ENCODE measurements at regions not wholly inside any gene's neighbourhood (a gene's known extent, or its start where the extent isn't known, plus 50 kb on each side); places are given as distances from the start of the nearest gene placed in this dataset.
A peak's percentile ranks its signal among the peaks of the same experiment; 100 is the strongest.

DNA sequence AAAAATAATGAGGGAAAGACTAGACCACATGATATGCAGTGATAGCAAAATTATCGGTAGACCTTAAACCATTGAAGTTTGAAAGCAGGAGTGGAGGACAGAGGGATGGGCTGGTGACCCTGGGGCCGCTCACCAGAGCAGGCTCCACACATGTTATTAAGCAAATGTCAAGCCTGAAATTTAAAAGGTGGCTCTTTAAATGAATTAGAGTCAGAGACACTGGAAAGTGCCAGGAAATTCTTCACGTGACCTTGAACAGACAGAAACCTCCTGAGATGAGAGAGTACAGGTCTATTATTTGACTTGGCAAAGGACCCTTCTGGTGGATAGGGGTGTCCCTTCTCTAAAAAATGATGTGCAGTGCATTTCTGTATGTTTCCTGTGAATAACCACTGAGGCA is 111.0 kb upstream of the CPEB4 start:
- Histone ChIP-seq H3K4me1 (ENCODE audit: low read depth) (peaks cover 12% of the 10 kb centered on the region), H3K9me3 (no peaks in the 10 kb centered on the region), H3K4me3 (no peak overlapping the region), H3K36me3 (ENCODE audit: low read depth) (no peaks in the 10 kb centered on the region)
- DNase-seq (no peak), ATAC-seq (no peak)
- TF ChIP-seq CTCF (IDR thresholded peaks at IDR 0.05), result no peak
- intact Hi-C loops (cut with DNase I, micrococcal nuclease), result no loop called here

GRCh38 chr5:173777674-173778073 is 110.5 kb upstream of the CPEB4 start:
- TF ChIP-seq CTCF (IDR thresholded peaks at IDR 0.05), result no peak
- no peak for ATAC-seq

DNA sequence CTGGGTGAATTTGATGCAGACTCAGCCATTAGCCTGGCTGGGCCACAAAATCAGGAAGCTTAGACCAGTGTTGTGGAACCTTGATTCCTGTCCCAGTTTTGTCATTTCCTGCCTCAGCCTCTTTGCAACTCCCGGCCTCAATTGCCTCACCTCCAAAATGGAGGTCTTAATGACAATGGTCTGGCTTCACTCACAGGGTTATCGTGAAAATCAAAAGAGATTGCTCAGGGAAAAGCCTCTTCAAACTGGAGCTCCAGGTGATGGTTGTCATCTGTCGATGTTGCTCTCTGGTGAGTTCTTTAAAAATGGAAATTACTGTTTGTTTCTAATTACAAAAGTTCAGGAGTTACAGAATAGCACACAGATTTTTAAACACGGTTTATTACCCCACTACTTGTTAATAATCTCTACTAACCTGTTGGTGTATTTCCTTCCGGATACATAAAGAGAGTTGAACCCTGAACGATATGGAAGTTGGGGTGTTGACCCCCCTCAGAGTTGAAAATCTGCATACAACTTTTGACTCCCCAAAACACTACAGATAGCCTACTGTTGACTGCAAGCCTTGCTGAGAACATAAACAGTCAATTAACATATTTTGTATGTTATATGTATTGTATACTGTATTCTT is 109.9 kb upstream of the CPEB4 start:
- DNase-seq (no peak), ATAC-seq (no peak)
- Histone ChIP-seq H3K4me3 (no peak overlapping the region), H3K36me3 (ENCODE audit: low read depth) (no peaks in the 10 kb centered on the region), H3K4me1 (ENCODE audit: low read depth) (peaks cover 14% of the 10 kb centered on the region), H3K9me3 (no peaks in the 10 kb centered on the region)
- TF ChIP-seq CTCF (IDR thresholded peaks at IDR 0.05), result no peak
- intact Hi-C loops (cut with DNase I, micrococcal nuclease), result no loop called here

More at GRCh38 chr5:173777674-173778073, 110.5 kb upstream of the CPEB4 start:
- no peaks in the 10 kb centered on the region for H3K9me3 ChIP-seq
- H3K4me3 ChIP-seq, result no peak overlapping the region
- H3K4me1 ChIP-seq (ENCODE audit: low read depth), result peaks cover 14% of the 10 kb centered on the region
- DNase-seq, result no peak
- H3K36me3 ChIP-seq (ENCODE audit: low read depth), result no peaks in the 10 kb centered on the region
- intact Hi-C loops (cut with DNase I, micrococcal nuclease), result no loop called here

GRCh38 chr5:173778784-173779304 is 109.3 kb upstream of the CPEB4 start:
- Histone ChIP-seq H3K36me3 (ENCODE audit: low read depth) (no peaks in the 10 kb centered on the region), H3K4me3 (no peak overlapping the region), H3K4me1 (ENCODE audit: low read depth) (peaks cover 14% of the 10 kb centered on the region), H3K9me3 (no peaks in the 10 kb centered on the region)
- DNase-seq (no peak), ATAC-seq (peak; percentile 91)
- intact Hi-C loops (cut with DNase I, micrococcal nuclease), result no loop called here
- TF ChIP-seq CTCF (IDR thresholded peaks at IDR 0.05), result no peak

DNA sequence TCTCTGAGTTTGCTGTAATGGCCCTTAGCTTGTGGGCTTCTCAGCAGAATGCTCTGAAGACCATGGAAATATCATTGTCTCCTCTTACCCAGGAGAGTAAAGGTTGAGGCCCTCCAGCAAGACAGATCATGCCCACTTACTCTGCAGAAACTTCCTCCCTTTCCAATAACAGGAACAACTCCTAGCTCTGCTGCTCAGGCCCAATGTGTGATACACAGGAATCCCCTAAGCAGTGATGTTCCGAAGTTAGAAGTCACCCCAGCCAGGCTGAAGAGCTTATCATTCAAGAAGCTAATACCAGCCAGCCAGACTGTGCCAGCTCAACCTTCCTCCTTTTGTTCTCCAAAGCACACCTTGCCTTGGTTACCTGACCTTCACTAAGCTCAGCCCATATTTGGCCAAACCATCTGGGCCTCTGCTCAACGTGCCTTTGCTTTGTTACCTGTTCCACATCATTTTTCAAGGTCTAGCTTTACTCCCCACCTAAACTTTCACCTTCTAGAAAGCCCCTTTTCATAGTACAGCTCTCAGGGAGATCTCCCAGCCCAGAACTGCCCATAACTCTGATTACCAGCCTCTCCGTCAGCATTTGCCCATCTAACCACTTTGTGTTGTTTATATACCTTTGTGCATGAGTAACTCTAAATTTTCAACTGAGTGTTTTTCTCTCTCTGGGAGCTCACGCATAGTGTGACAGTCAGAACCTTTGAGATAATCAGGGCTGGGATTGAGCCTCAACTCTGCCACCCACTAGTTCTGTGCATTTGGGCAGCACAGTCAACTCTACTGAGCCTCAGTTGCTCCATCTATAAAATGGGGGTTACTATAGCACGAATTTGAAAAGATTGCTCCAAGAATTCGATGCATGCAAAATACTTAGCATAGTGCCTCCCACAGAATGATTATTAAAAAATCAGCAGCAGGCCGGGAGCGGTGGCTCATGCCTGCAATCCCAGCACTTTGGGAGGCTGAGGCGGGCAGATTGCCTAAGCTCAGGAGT is 107.6 kb upstream of the CPEB4 start:
- no peak for TF ChIP-seq CTCF (IDR thresholded peaks at IDR 0.05)
- DNase-seq (no peak), ATAC-seq (no peak)
- H3K9me3 ChIP-seq, result no peaks in the 10 kb centered on the region
- intact Hi-C loops (cut with DNase I, micrococcal nuclease), result no loop called here
- H3K4me1 ChIP-seq (ENCODE audit: low read depth), result peaks cover 14% of the 10 kb centered on the region
- H3K4me3 ChIP-seq, result no peak overlapping the region
- H3K36me3 ChIP-seq (ENCODE audit: low read depth), result no peaks in the 10 kb centered on the region
